SJCRH30 (cell line): ENCODE measurements at regions not wholly inside any gene's neighbourhood (a gene's known extent, or its start where the extent isn't known, plus 50 kb on each side); places are given as distances from the start of the nearest gene placed in this dataset.

ENCODE experiments used
- DNase-seq, 2 experiments: peaks; one replicate each; pipeline ENCODE4 v3.0.0-alpha.2; 2015 to 2020
- H3K27ac ChIP-seq: fragments of 250-450 bp; sonication (Bioruptor Pico); 2 replicates; pipeline ENCODE4 v1.5.1; 2020; ENCODE audit warnings: mild to moderate bottlenecking, moderate library complexity
- H3K27me3 ChIP-seq: fragments of 250-450 bp; sonication (Bioruptor Pico); 2 replicates; pipeline ENCODE4 v1.5.1; 2020; ENCODE audit warnings: mild to moderate bottlenecking, moderate library complexity
- H3K36me3 ChIP-seq: fragments of 250-450 bp; sonication (Bioruptor Pico); 2 replicates; pipeline ENCODE4 v1.5.1; 2020; ENCODE audit warnings: mild to moderate bottlenecking, moderate library complexity
- H3K4me1 ChIP-seq: fragments of 250-450 bp; sonication (Bioruptor Pico); 2 replicates; pipeline ENCODE4 v1.5.1; 2020; ENCODE audit warnings: mild to moderate bottlenecking, moderate library complexity
- H3K4me3 ChIP-seq: fragments of 250-450 bp; sonication (Bioruptor Pico); 2 replicates; pipeline ENCODE4 v1.5.1; 2020; ENCODE audit warnings: mild to moderate bottlenecking, moderate library complexity
- H3K9me3 ChIP-seq: fragments of 250-450 bp; sonication (Bioruptor Pico); replicated peaks from 2 replicates; pipeline ENCODE4 v1.5.1; 2020; ENCODE audit warnings: mild to moderate bottlenecking, moderate library complexity

DNA sequence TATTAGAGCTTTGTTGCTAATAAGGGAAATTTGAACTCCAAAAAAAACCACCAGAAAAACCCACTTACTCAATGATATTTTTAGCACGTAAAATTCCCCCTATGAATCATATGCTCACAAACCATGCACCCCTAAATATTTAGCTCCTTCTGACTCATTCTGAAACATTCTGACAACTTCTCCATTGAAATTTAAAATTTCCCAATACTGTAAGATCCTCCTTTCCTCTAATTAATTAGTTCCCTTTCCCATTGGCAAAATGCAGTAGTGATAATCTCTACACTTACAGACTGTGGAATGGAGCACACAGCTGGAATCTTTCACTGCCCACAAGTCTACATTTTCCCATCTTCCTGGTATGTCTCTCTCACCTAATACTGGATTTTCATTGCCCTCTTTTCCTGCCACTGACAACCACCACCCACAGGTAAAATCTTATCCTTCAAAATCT is 215.8 kb upstream of the ACVR2A start:
- H3K4me3 ChIP-seq, result no peak overlapping the region
- H3K27me3 ChIP-seq, result no peaks in the 10 kb centered on the region
- H3K27ac ChIP-seq, result no peak overlapping the region
- no peaks in the 10 kb centered on the region for H3K36me3 ChIP-seq
- H3K4me1 ChIP-seq, result peaks cover 35% of the 10 kb centered on the region
- no peak for DNase-seq
- H3K9me3 ChIP-seq, result 0 out of 2 replicates have a peak, but pooled peaks cover 3% of the 10 kb centered on the region

DNA sequence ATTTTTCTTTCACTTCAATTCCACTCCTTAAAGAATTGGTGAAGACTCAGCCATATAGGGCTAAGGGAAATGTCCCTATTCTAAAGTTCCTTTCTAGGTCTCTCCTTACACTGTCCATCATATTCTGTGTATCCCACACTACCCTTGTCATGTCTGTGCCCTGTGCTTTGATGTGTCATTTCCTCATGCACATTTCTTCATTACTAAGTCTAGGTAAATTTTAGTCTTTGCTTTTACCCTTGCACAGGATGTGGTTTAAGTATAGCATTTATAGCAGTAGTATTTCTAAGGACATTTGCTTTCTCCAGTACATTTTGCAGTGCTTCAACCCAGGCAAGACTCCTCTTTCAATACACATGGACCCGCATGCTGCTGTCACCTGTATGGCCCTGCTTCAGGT is 221.5 kb upstream of the ACVR2A start:
- DNase-seq, result no peak
- Histone ChIP-seq H3K27me3 (no peaks in the 10 kb centered on the region), H3K4me1 (no peaks in the 10 kb centered on the region), H3K4me3 (no peak overlapping the region), H3K27ac (no peak overlapping the region), H3K9me3 (no peaks in the 10 kb centered on the region), H3K36me3 (no peaks in the 10 kb centered on the region)

DNA sequence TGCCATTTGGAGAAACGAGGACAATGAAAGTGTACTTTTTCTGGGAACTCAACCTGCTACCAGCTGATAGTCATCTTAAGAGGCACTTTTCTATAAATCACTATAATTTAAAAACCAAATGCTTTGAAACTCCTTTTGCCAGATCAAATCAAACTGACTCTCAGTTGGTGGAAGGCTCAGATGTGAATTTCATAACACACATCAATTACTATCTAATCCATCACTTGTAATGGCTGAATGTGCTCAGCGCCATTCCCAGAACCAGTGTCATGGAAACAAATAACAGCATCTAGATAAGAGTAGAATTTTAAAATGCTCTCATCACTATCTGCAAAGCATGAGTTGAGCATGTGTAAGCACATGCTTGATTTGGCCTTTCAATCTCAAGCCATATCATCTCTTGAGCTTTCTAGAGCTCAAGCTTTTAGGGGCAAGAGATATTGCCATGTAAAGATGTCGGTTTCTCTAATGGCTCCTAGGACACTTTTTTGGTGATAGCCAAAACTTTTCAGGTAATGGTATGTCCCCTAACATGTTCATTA is 223.1 kb upstream of the ACVR2A start:
- Histone ChIP-seq H3K4me1 (no peaks in the 10 kb centered on the region), H3K36me3 (no peaks in the 10 kb centered on the region), H3K9me3 (no peaks in the 10 kb centered on the region), H3K27ac (no peak overlapping the region), H3K27me3 (no peaks in the 10 kb centered on the region), H3K4me3 (no peak overlapping the region)
- no peak for DNase-seq

DNA sequence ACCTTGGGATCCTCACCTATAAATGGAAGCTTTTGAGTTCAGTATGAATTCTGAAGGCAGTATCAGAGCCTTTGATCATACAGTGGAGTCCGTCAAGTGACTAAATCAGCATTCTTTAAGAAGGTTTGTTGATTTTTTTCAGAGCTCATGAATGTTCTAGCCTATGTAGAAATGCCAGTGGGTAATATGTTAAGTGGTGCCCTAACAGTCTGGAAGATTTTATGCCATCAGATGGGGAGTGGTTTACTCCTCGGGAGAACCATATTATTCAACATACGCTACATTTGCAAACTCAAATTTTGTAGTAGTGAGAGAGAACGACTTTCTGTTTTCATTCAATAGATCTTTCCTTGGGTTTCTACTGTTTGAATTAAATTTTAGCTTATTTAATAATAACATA is 225.0 kb upstream of the ACVR2A start:
- Histone ChIP-seq H3K27ac (no peak overlapping the region), H3K9me3 (no peaks in the 10 kb centered on the region), H3K27me3 (no peaks in the 10 kb centered on the region), H3K4me3 (no peak overlapping the region), H3K4me1 (no peaks in the 10 kb centered on the region), H3K36me3 (no peaks in the 10 kb centered on the region)
- no peak for DNase-seq

DNA sequence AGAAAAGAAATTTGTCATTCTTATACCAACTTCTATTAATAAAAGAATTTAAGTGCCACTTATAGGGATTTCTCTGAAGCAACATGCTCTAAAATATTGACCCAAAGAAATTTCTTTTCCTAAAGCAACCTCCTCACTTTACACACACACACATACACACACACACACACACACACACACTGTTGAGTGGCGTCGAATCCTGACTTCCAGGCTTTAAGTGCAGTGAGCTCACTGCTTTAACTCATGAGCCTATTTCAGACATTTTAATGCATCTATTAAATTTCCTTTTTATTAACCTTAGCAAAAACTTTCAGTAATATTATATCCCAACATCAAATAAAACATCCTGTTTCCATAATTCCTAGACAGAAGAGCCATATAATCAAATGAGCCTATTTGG is 229.1 kb upstream of the ACVR2A start:
- no peaks in the 10 kb centered on the region for H3K36me3 ChIP-seq
- no peaks in the 10 kb centered on the region for H3K27me3 ChIP-seq
- peaks cover 9% of the 10 kb centered on the region for H3K4me1 ChIP-seq
- no peaks in the 10 kb centered on the region for H3K9me3 ChIP-seq
- H3K27ac ChIP-seq, result no peak overlapping the region
- no peak for DNase-seq
- no peak overlapping the region for H3K4me3 ChIP-seq

DNA sequence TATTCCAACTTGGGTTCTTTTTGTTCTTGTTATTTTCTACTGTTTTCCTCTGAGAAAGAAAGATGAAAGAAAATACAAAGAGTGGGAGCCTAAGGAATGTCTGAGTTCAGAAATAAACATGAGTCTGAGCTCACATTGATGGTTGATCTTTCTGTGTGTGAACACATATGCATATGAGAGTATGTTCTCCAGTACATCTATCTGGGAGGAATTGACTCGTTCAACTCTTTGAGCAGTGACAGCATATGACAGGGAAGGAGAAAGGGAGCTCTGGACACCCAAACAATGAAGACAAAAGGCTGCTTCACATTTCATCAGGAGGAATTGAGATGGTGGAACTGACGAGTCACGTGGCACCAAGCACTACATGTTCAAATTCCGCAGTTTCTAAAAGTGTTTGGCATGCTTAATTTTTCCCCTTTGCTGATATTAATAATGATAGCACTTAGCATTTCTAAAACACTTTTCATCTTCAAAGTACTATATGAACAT is 229.8 kb upstream of the ACVR2A start:
- H3K36me3 ChIP-seq, result no peaks in the 10 kb centered on the region
- H3K9me3 ChIP-seq, result no peaks in the 10 kb centered on the region
- H3K27me3 ChIP-seq, result no peaks in the 10 kb centered on the region

DNA sequence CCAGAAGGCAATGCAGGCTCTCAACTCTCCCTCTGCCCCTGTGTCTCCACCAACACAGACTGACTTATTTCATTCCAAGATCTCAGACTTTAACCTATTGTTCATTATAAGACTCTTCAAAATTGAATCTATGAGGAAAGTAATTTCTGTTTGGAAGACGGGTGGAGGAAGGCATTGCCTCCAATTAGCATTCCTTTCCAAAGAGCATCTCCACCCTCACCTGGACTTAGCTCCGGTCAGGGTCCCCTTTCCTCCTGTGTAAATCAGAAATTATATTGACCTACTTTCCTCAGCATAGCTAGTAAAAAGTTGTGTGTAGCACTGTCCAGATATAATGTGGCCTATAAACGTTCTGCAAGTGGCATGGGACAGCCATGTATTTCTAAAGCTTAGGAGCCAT is 230.4 kb upstream of the ACVR2A start:
- Histone ChIP-seq H3K27me3 (no peaks in the 10 kb centered on the region), H3K4me3 (no peak overlapping the region), H3K4me1 (peaks cover 14% of the 10 kb centered on the region), H3K36me3 (no peaks in the 10 kb centered on the region), H3K9me3 (no peaks in the 10 kb centered on the region; the same call in 1 of the 2 replicates), H3K27ac (no peak overlapping the region)
- DNase-seq, result no peak

More for the DNA sequence above, 229.8 kb upstream of the ACVR2A start:
- H3K4me3 ChIP-seq, result no peak overlapping the region
- H3K27ac ChIP-seq, result no peak overlapping the region
- no peak for DNase-seq
- H3K4me1 ChIP-seq, result peaks cover 14% of the 10 kb centered on the region

DNA sequence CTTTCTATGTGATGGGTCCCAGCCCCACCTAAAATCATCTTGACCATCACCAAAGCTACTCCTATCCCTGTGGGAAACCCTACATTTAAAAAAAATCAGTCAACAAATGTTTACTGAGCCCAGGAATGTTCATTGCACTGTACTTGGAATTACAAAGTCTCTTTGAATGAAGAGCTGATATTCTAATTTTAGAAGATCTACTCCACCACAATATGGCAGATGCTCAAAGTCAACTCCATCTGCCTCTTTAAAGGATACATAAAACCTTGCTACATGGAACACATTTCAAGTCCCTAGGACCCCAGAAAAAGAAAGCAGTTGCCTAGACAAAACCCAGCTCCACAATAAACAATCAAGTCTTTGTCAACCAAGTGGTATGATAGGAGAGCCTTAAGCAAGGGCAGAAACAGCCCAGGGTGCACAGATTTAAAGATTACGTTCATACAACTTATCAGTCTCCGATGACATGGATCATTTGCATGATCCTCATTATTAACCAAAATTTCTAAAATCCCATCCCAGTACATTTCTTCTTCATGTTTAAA is 234.3 kb upstream of the ACVR2A start:
- Histone ChIP-seq H3K4me1 (peaks cover 14% of the 10 kb centered on the region), H3K27ac (peak overlapping the region; percentile 62), H3K9me3 (no peaks in the 10 kb centered on the region; the same call in 1 of the 2 replicates), H3K4me3 (peak overlapping the region; percentile 34), H3K27me3 (no peaks in the 10 kb centered on the region), H3K36me3 (no peaks in the 10 kb centered on the region)
- peak; percentile 43 to 80 for DNase-seq

DNA sequence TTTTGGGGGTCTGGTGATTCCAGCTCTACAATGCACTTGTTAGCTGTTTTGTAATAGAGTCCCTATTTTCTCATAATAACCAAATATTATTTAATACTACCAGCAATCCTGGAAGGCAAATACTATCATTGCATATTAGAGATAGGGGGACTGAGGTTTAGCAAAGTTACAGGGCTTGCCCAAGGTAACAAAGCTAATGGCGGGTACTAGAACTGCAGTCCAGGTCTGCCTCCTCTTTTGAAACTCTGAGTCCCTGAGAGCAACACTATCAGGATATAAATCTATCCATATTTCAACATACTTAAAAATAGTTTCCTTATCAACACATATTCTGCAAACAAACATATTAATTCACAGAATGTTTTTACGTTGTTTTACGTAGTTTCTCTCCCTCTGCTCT is 235.5 kb upstream of the ACVR2A start:
- Histone ChIP-seq H3K4me1 (peaks cover 14% of the 10 kb centered on the region), H3K27me3 (no peaks in the 10 kb centered on the region), H3K36me3 (no peaks in the 10 kb centered on the region), H3K27ac (no peak overlapping the region), H3K4me3 (no peak overlapping the region), H3K9me3 (no peaks in the 10 kb centered on the region; the same call in 1 of the 2 replicates)
- DNase-seq, result no peak

DNA sequence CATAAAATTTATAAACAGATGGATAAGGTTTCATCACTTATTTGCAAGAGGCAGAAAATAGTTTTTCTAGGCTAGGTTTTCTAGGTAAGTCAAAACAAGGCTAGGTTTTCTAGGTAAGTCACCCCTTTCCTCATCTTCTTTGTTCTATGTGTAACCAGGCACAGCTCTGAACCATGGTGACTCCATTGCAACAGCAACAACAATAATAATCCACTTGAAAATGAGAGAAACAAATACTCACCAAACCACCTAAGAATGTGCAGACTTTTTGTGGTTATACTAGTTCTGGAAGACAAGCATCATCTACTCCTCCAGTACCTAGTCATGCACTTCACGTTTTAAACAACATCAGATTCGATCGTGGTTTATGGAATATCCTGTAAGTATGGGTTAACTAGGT is 237.4 kb upstream of the ACVR2A start:
- Histone ChIP-seq H3K9me3 (no peaks in the 10 kb centered on the region; the same call in 1 of the 2 replicates), H3K36me3 (no peaks in the 10 kb centered on the region), H3K27ac (no peak overlapping the region), H3K4me3 (no peak overlapping the region), H3K27me3 (no peaks in the 10 kb centered on the region), H3K4me1 (peaks cover 14% of the 10 kb centered on the region)
- no peak for DNase-seq

DNA sequence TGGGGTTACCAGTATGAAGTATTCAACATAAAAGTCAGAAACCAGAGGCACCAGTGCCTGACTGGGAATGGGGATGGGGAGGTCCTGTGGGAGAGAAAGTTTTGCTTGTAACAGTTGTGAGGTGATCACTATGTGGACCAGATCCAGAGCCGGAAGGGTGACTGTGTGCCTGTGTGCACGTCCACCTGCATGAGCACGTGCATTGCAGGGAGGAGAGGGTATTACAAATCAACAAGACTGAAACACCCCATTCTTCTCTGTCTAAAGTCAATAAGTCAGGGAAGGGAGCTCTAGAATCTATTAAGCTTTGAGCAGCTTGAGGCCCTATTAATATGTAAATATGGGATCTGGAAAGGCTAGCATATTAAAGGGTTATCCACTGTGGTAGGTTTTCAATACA is 241.0 kb upstream of the ACVR2A start:
- Histone ChIP-seq H3K27ac (no peak overlapping the region), H3K4me1 (no peaks in the 10 kb centered on the region), H3K9me3 (no peaks in the 10 kb centered on the region), H3K27me3 (no peaks in the 10 kb centered on the region), H3K36me3 (no peaks in the 10 kb centered on the region), H3K4me3 (no peak overlapping the region)
- no peak for DNase-seq

DNA sequence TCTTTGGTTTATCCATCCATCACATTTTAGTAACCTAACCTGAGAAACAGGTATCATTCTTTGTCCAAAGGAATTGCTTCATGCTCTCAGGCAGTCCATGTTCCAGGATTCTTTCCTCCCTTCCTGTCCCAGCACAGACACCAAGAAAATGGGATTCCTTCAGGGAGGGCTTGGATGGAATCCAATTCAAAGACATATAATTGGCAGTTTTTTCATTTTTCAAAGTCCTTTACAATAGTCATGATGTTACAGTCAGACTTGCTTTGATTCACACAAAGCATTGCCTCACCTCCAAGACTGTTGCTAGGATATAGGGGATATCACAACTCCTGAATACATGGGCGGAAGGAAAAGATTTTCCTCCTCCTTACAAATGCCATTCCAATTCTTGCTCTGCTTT is 241.4 kb upstream of the ACVR2A start:
- no peak overlapping the region for H3K27ac ChIP-seq
- no peaks in the 10 kb centered on the region for H3K36me3 ChIP-seq
- H3K27me3 ChIP-seq, result no peaks in the 10 kb centered on the region
- H3K9me3 ChIP-seq, result no peaks in the 10 kb centered on the region
- no peak overlapping the region for H3K4me3 ChIP-seq
- no peaks in the 10 kb centered on the region for H3K4me1 ChIP-seq
- no peak for DNase-seq

DNA sequence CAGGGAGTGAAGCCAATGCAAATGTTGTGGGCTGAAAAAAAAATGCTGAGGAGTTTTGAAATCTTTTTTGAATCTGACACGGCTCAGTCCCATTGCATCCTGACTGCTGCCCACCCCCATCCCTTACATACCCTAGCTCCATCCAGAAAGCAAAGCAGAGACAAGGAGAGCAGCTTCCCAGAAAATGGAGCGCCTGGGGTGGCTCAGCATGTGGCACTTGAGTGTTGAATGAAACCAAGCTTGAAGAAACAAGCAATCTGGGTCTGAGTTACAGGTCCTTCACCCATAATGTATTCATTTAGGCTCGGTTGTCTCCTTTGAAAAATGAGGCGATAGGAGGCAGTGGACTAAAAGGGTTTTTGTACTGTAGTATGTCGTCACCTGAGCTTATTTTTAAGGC is 244.2 kb upstream of the ACVR2A start:
- Histone ChIP-seq H3K4me3 (no peak overlapping the region), H3K27ac (no peak overlapping the region), H3K27me3 (no peaks in the 10 kb centered on the region), H3K9me3 (no peaks in the 10 kb centered on the region), H3K4me1 (no peaks in the 10 kb centered on the region), H3K36me3 (no peaks in the 10 kb centered on the region)
- no peak for DNase-seq

DNA sequence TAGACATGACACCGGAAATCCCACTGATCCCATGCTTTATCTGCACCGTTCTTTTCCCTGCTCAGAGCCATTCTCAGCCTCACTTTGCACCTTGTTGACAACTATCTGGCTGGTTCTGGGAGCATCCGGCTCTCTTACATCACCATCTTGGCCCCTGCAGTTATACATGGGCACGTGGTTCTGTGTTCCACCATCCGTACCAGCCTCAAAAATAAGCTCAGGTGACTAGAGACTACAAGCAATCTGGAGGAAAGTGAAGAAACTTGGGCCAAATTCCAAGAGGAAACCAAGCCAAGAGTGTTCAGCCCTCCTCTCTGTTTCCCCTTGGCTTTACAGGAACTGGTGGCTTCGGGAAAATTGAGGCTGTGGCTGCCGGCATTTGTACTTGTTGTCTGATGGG is 244.6 kb upstream of the ACVR2A start:
- no peak overlapping the region for H3K4me3 ChIP-seq
- no peak overlapping the region for H3K27ac ChIP-seq
- no peaks in the 10 kb centered on the region for H3K27me3 ChIP-seq
- H3K4me1 ChIP-seq, result no peaks in the 10 kb centered on the region
- DNase-seq, result no peak
- no peaks in the 10 kb centered on the region for H3K9me3 ChIP-seq
- no peaks in the 10 kb centered on the region for H3K36me3 ChIP-seq

DNA sequence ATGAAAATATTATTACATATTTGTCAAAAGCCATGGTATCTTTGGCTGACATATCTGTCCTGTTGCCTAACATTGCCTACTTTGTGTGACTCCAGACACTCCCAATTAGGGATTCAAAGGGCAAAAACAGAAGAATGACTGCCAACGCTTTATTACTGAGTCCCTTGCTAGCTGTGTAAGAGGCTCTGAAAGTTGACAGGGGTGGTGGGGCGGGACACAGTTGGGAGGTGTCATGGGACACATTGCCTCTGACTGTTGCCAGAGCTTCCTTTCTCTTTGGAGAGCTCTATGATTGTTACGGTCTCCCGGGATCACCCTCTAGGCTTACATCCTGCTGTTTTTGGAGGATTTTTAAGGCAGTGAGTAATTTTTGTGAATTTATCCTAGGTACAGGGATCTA is 249.6 kb upstream of the ACVR2A start:
- H3K36me3 ChIP-seq, result no peaks in the 10 kb centered on the region
- no peak overlapping the region for H3K4me3 ChIP-seq
- H3K4me1 ChIP-seq, result no peaks in the 10 kb centered on the region
- H3K9me3 ChIP-seq, result peaks cover 6% of the 10 kb centered on the region; the same call in 1 of the 2 replicates
- no peak for DNase-seq
- H3K27me3 ChIP-seq, result no peaks in the 10 kb centered on the region
- H3K27ac ChIP-seq, result no peak overlapping the region

DNA sequence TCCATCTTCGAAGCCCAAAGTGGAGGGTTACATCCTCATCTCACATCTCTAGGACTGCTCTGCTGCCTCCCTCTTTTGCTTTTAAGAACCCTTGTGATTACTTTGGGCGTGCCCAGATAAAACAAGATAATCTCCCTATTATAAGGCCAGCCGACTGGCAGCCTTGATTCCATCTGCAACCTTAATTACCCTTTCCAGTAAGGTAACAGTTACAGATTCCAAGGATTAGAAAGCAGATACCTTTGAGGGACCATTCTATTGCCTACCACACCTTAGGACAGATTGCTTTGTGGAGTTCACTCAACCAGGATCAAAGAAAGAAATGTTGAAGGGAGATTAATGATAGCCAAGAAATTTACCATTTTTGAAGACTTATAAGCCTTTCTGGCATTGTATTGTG is 250.8 kb upstream of the ACVR2A start:
- peaks cover 6% of the 10 kb centered on the region; the same call in 1 of the 2 replicates for H3K9me3 ChIP-seq
- no peaks in the 10 kb centered on the region for H3K27me3 ChIP-seq
- no peaks in the 10 kb centered on the region for H3K4me1 ChIP-seq
- H3K36me3 ChIP-seq, result no peaks in the 10 kb centered on the region
- DNase-seq, result no peak
- no peak overlapping the region for H3K4me3 ChIP-seq
- no peak overlapping the region for H3K27ac ChIP-seq
